ENCODE measurements at regions not wholly inside any gene's neighbourhood (a gene's known extent, or its start where the extent isn't known, plus 50 kb on each side); places are given as distances from the start of the nearest gene placed in this dataset.

- Mint-ChIP-seq H3K27me3 (ENCODE audit: low read depth) (no peaks in the 10 kb centered on the region), H3K4me1 (ENCODE audit: low read depth) (no peaks in the 10 kb centered on the region), H3K9me3 (no peaks in the 10 kb centered on the region), H3K36me3 (ENCODE audit: low read depth) (no peaks in the 10 kb centered on the region), H3K27ac (no peak overlapping the region), H3K4me3 (no peak overlapping the region)
Observed at GRCh38 chr2:2671826-2672225, 340.8 kb upstream of the MYT1L start.

- Mint-ChIP-seq H3K4me3 (no peak overlapping the region), H3K36me3 (ENCODE audit: low read depth) (no peaks in the 10 kb centered on the region), H3K9me3 (no peaks in the 10 kb centered on the region), H3K27ac (no peak overlapping the region), H3K4me1 (ENCODE audit: low read depth) (no peaks in the 10 kb centered on the region), H3K27me3 (ENCODE audit: low read depth) (no peaks in the 10 kb centered on the region)
Observed at GRCh38 chr2:2669316-2669715, 338.2 kb upstream of the MYT1L start.

GRCh38 chr2:2668681-2669265 lies 337.7 kb upstream of the MYT1L start:
- Mint-ChIP-seq H3K9me3 (no peaks in the 10 kb centered on the region), H3K27me3 (ENCODE audit: low read depth) (no peaks in the 10 kb centered on the region), H3K27ac (no peak overlapping the region), H3K4me1 (ENCODE audit: low read depth) (no peaks in the 10 kb centered on the region), H3K36me3 (ENCODE audit: low read depth) (no peaks in the 10 kb centered on the region), H3K4me3 (no peak overlapping the region)

GRCh38 chr2:2667690-2668089 lies 336.6 kb upstream of the MYT1L start:
- no peak overlapping the region for H3K4me3 Mint-ChIP-seq

GRCh38 chr2:2665834-2666133 lies 334.7 kb upstream of the MYT1L start:
- Mint-ChIP-seq H3K27ac (no peak overlapping the region), H3K4me3 (no peak overlapping the region)

More at GRCh38 chr2:2667690-2668089, 336.6 kb upstream of the MYT1L start:
- Mint-ChIP-seq H3K9me3 (no peaks in the 10 kb centered on the region), H3K27ac (no peak overlapping the region), H3K36me3 (ENCODE audit: low read depth) (no peaks in the 10 kb centered on the region), H3K4me1 (ENCODE audit: low read depth) (no peaks in the 10 kb centered on the region), H3K27me3 (ENCODE audit: low read depth) (no peaks in the 10 kb centered on the region)

GRCh38 chr2:2664989-2665833 lies 334.1 kb upstream of the MYT1L start:
- Mint-ChIP-seq H3K36me3 (ENCODE audit: low read depth) (no peaks in the 10 kb centered on the region), H3K4me3 (no peak overlapping the region), H3K9me3 (no peaks in the 10 kb centered on the region), H3K4me1 (ENCODE audit: low read depth) (no peaks in the 10 kb centered on the region), H3K27me3 (ENCODE audit: low read depth) (no peaks in the 10 kb centered on the region), H3K27ac (no peak overlapping the region)

More at GRCh38 chr2:2665834-2666133, 334.7 kb upstream of the MYT1L start:
- Mint-ChIP-seq H3K36me3 (ENCODE audit: low read depth) (no peaks in the 10 kb centered on the region), H3K9me3 (no peaks in the 10 kb centered on the region), H3K27me3 (ENCODE audit: low read depth) (no peaks in the 10 kb centered on the region), H3K4me1 (ENCODE audit: low read depth) (no peaks in the 10 kb centered on the region)

GRCh38 chr2:2663401-2664036 lies 332.4 kb upstream of the MYT1L start:
- Mint-ChIP-seq H3K27me3 (ENCODE audit: low read depth) (no peaks in the 10 kb centered on the region), H3K27ac (no peak overlapping the region)

GRCh38 chr2:2662847-2663356 lies 331.8 kb upstream of the MYT1L start:
- no peaks in the 10 kb centered on the region for H3K27me3 Mint-ChIP-seq (ENCODE audit: low read depth)
- H3K4me1 Mint-ChIP-seq (ENCODE audit: low read depth), result no peaks in the 10 kb centered on the region
- H3K4me3 Mint-ChIP-seq, result no peak overlapping the region
- peaks cover 10% of the 10 kb centered on the region for H3K9me3 Mint-ChIP-seq
- no peaks in the 10 kb centered on the region for H3K36me3 Mint-ChIP-seq (ENCODE audit: low read depth)
- H3K27ac Mint-ChIP-seq, result no peak overlapping the region

More at GRCh38 chr2:2663401-2664036, 332.4 kb upstream of the MYT1L start:
- Mint-ChIP-seq H3K36me3 (ENCODE audit: low read depth) (no peaks in the 10 kb centered on the region), H3K9me3 (peaks cover 4% of the 10 kb centered on the region), H3K4me1 (ENCODE audit: low read depth) (no peaks in the 10 kb centered on the region), H3K4me3 (no peak overlapping the region)

- no peak overlapping the region for H3K4me3 Mint-ChIP-seq
- H3K4me1 Mint-ChIP-seq (ENCODE audit: low read depth), result no peaks in the 10 kb centered on the region
- no peak overlapping the region for H3K27ac Mint-ChIP-seq
- H3K9me3 Mint-ChIP-seq, result peaks cover 10% of the 10 kb centered on the region
- no peaks in the 10 kb centered on the region for H3K36me3 Mint-ChIP-seq (ENCODE audit: low read depth)
- no peaks in the 10 kb centered on the region for H3K27me3 Mint-ChIP-seq (ENCODE audit: low read depth)
Observed at GRCh38 chr2:2662037-2662846, 331.2 kb upstream of the MYT1L start.

- no peaks in the 10 kb centered on the region for H3K4me1 Mint-ChIP-seq (ENCODE audit: low read depth)
- no peak overlapping the region for H3K27ac Mint-ChIP-seq
- no peak overlapping the region for H3K4me3 Mint-ChIP-seq
Observed at GRCh38 chr2:2660789-2661355, 329.8 kb upstream of the MYT1L start.

GRCh38 chr2:2657121-2657962 lies 326.3 kb upstream of the MYT1L start:
- Mint-ChIP-seq H3K36me3 (ENCODE audit: low read depth) (no peaks in the 10 kb centered on the region), H3K4me1 (ENCODE audit: low read depth) (no peaks in the 10 kb centered on the region), H3K27ac (no peak overlapping the region), H3K4me3 (no peak overlapping the region), H3K9me3 (peaks cover 10% of the 10 kb centered on the region), H3K27me3 (ENCODE audit: low read depth) (no peaks in the 10 kb centered on the region)

More at GRCh38 chr2:2660789-2661355, 329.8 kb upstream of the MYT1L start:
- no peaks in the 10 kb centered on the region for H3K36me3 Mint-ChIP-seq (ENCODE audit: low read depth)
- H3K9me3 Mint-ChIP-seq, result peaks cover 10% of the 10 kb centered on the region
- H3K27me3 Mint-ChIP-seq (ENCODE audit: low read depth), result no peaks in the 10 kb centered on the region

- no peaks in the 10 kb centered on the region for H3K4me1 Mint-ChIP-seq (ENCODE audit: low read depth)
- H3K36me3 Mint-ChIP-seq (ENCODE audit: low read depth), result no peaks in the 10 kb centered on the region
- peaks cover 10% of the 10 kb centered on the region for H3K9me3 Mint-ChIP-seq
- H3K4me3 Mint-ChIP-seq, result no peak overlapping the region
- no peak overlapping the region for H3K27ac Mint-ChIP-seq
- H3K27me3 Mint-ChIP-seq (ENCODE audit: low read depth), result no peaks in the 10 kb centered on the region
Observed at GRCh38 chr2:2656115-2657011, 325.3 kb upstream of the MYT1L start.

All from T-helper 1 cell treated with Interleukin-12 subunit alpha and Interleukin-12 subunit beta and Interleukin-4 antibody, amounts not matched to agents 30 μg/mL and 1 μg/mL, for 36 hours (primary cell).